ENCODE measurements at regions not wholly inside any gene's neighbourhood (a gene's known extent, or its start where the extent isn't known, plus 50 kb on each side); places are given as distances from the start of the nearest gene placed in this dataset.

GRCh38 chr12:33628087-33628486, 188.5 kb upstream of the SYT10 start:
- TF ChIP-seq CTCF (conservative IDR thresholded peaks at IDR 0.05; ENCODE audit: low read length) (no peak), EZH2phosphoT487 (IDR thresholded peaks at IDR 0.05; ENCODE audit: borderline replicate concordance) (no peak)

Data from Loucy (cell line).